CD4-positive, CD25-positive, alpha-beta regulatory T cell (primary cell): ENCODE measurements at regions not wholly inside any gene's neighbourhood (a gene's known extent, or its start where the extent isn't known, plus 50 kb on each side); places are given as distances from the start of the nearest gene placed in this dataset.

Source experiments
- ATAC-seq, 2 donors: fragments of 150-1000 bp; cut with Tn5 transposase; one replicate each; pipeline ENCODE4 v1.10.0; 2021; ENCODE audit warnings: low read depth in 2 of 2, moderate number of reproducible peaks in 2 of 2, moderate library complexity in 1 of 2
- DNase-seq, 3 donors: peaks; one replicate each; pipeline versions ENCODE4 v3.0.0 to v3.0.0-alpha.2; 2012 to 2022; ENCODE audit warnings: mixed read lengths in 1 of 3
- H3K27ac ChIP-seq: one replicate; pipeline ENCODE4 v1.7.0; 2013; ENCODE audit warnings: mild to moderate bottlenecking, low read length; ENCODE audit not compliant: insufficient read depth, poor library complexity, severe bottlenecking
- H3K27me3 ChIP-seq: one replicate; pipeline ENCODE4 v1.7.0; 2013; ENCODE audit warnings: low read length; ENCODE audit not compliant: control insufficient read depth, insufficient read depth
- H3K36me3 ChIP-seq: one replicate; pipeline ENCODE4 v1.7.0; 2013; ENCODE audit warnings: mild to moderate bottlenecking, low read length, moderate library complexity; ENCODE audit not compliant: control insufficient read depth, insufficient read depth
- H3K4me1 ChIP-seq: 2 replicates; pipeline ENCODE4 v1.7.0; 2013; ENCODE audit warnings: mild to moderate bottlenecking, low read length; ENCODE audit not compliant: insufficient read depth, control insufficient read depth, poor library complexity, severe bottlenecking
- H3K4me3 ChIP-seq: one replicate; pipeline ENCODE4 v1.7.0; 2013; ENCODE audit warnings: low read depth, mild to moderate bottlenecking, low read length, moderate library complexity
- H3K9me3 ChIP-seq, 2 experiments: 1 replicate in 1 of 2; 2 replicates in 1 of 2; pipeline ENCODE4 v1.7.0; 2013; ENCODE audit warnings: low read length in 2 of 2, mild to moderate bottlenecking in 1 of 2, moderate library complexity in 1 of 2; ENCODE audit not compliant: control insufficient read depth in 2 of 2
- H3K27ac Mint-ChIP-seq, 3 donors: one replicate each; pipeline ENCODE4 v1.8.0; 2020 to 2022; ENCODE audit warnings: mild to moderate bottlenecking in 3 of 3, mixed read lengths in 3 of 3, moderate library complexity in 2 of 3
- H3K27me3 Mint-ChIP-seq: one replicate; pipeline ENCODE4 v1.8.0; 2022; ENCODE audit warnings: mild to moderate bottlenecking, mixed read lengths
- H3K36me3 Mint-ChIP-seq: one replicate; pipeline ENCODE4 v1.8.0; 2020; ENCODE audit warnings: mixed read lengths
- H3K4me1 Mint-ChIP-seq, 4 donors: one replicate each; pipeline ENCODE4 v1.8.0; 2020 to 2022; ENCODE audit warnings: mixed read lengths in 4 of 4, mild to moderate bottlenecking in 1 of 4
- H3K4me3 Mint-ChIP-seq, 4 donors: one replicate each; pipeline ENCODE4 v1.8.0; 2020 to 2022; ENCODE audit warnings: mild to moderate bottlenecking in 4 of 4, mixed read lengths in 4 of 4, moderate library complexity in 3 of 4
- H3K9me3 Mint-ChIP-seq, 7 donors: one replicate each; pipeline ENCODE4 v1.8.0; 2020 to 2022; ENCODE audit warnings: mixed read lengths in 7 of 7, mild to moderate bottlenecking in 3 of 7, moderate library complexity in 2 of 7

DNA sequence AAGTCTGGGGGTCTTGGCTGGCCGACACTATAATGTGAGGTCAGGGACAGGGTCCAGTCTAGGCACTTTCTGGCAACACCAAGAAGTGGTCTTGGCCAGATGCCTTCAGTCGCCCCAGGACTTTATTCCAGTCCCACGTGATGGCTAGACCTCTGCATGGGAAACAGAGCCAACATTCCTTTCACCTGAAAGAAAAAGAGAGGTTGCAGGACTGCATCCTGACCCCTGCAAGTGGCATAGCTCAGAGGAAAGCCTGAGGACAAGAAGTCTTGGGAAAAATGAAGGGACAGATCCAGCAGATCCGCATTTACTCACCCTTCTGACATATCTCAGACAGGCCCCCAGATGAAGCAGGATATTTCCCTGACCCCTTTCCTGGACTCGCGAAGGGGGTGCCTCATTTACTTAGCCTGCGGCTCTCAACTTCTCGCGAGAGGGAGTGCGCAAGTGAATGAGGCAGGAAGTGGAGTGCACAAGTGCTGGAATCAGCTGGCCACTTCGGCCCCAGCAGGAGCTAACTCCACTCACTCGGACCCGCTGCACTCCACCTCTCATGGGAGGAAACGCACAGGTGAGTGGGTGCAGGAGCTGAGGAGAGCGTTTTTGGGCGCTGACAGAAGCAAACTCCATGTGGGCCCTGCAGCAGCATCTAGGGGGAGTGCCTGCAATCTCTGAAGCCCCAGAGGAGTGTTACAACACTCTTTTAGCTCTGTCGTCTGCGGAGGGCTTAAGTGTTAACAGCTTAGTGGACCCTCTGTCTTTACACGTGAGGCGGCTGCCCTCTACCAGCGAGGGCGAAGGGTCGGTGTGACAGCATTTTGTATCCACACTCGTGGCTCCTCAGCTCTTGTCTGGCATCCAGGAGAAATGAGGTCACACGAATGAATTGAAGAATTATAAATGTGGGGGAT, 916.2 kb upstream of the GHITM start:
- Histone ChIP-seq H3K9me3 (no peaks in the 10 kb centered on the region), H3K4me1 (no peaks in the 10 kb centered on the region), H3K36me3 (no peaks in the 10 kb centered on the region), H3K27me3 (no peaks in the 10 kb centered on the region), H3K4me3 (no peak overlapping the region), H3K27ac (no peak overlapping the region)
- Mint-ChIP-seq H3K4me3 (no peak overlapping the region), H3K9me3 (peaks cover 0 to 11% (median 2%) of the 10 kb centered on the region in 7 donors), H3K27ac (no peak overlapping the region), H3K4me1 (no peaks in the 10 kb centered on the region), H3K36me3 (no peaks in the 10 kb centered on the region), H3K27me3 (no peaks in the 10 kb centered on the region)
- ATAC-seq, result no peak
- no peak for DNase-seq

DNA sequence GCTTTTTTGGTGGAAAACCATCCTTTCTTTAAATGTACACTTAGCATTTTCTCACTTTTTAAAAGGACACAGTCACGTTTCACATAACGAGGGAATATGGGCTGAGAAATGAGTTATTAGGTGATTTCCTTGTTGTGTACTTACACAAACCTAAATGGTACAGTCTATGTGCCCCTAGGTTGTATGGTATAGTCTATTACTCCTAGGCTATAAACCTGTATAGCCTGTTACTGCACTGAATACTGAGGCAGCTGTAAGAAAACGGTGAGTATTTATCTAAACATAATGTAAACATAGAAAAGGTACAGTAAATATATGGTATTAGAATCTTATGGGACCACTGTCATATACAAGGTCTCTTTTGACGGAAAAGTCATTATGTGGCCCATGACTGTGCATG, 913.5 kb upstream of the GHITM start:
- ATAC-seq, result no peak
- Mint-ChIP-seq H3K9me3 (peaks cover 0 to 11% (median 3%) of the 10 kb centered on the region in 7 donors), H3K4me3 (no peak overlapping the region), H3K27ac (no peak overlapping the region), H3K4me1 (no peaks in the 10 kb centered on the region), H3K36me3 (no peaks in the 10 kb centered on the region), H3K27me3 (no peaks in the 10 kb centered on the region)
- no peak overlapping the region for H3K27ac ChIP-seq
- no peaks in the 10 kb centered on the region for H3K36me3 ChIP-seq
- no peak for DNase-seq
- no peaks in the 10 kb centered on the region for H3K9me3 ChIP-seq
- no peak overlapping the region for H3K4me3 ChIP-seq
- no peaks in the 10 kb centered on the region for H3K4me1 ChIP-seq
- no peaks in the 10 kb centered on the region for H3K27me3 ChIP-seq

DNA sequence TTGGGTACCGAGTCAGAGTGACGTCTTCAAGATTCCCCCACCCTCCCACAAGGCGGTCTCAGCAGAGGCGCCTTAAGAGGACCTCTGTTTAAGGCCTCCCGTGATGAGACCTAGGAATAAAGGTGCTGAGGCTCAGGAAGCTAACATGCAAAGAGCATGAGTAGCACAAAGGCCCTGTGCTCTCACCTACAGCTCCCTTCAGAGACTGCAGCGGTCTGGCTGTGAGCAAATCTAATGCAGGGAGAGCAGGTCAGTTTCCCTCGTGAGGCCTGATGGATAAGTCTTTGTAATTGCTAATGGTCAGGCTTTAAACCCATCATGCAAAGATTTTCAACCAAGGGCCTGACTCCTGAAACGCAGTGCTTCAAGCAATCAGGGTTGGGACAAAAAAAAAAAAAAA, 909.3 kb upstream of the GHITM start:
- DNase-seq (no peak), ATAC-seq (no peak)
- Histone ChIP-seq H3K36me3 (no peaks in the 10 kb centered on the region), H3K9me3 (no peaks in the 10 kb centered on the region), H3K4me3 (no peak overlapping the region), H3K4me1 (no peaks in the 10 kb centered on the region), H3K27ac (no peak overlapping the region), H3K27me3 (no peaks in the 10 kb centered on the region)
- Mint-ChIP-seq H3K9me3 (peaks cover 0 to 8% (median 5%) of the 10 kb centered on the region in 7 donors), H3K4me1 (no peaks in the 10 kb centered on the region), H3K27ac (no peak overlapping the region), H3K27me3 (no peaks in the 10 kb centered on the region), H3K36me3 (no peaks in the 10 kb centered on the region), H3K4me3 (no peak overlapping the region)

DNA sequence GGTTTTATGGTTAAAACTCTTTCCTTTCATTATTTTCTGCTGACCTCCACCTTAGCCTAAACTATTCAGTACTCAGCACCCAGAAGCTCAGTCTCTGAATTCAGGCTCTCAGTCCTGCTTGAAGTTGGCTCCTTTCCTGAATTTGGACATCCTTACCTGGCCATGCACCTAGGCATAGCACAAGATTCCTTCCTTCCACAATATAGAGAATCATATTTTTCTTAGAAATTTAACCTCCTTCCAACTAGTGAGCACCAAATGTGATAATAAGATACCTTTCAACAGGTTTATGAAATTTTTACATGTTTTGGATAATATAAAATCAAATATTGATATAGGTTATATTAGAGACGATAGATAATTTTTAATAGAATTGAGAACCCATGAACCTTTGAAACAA, 905.6 kb upstream of the GHITM start:
- no peak for DNase-seq
- H3K36me3 ChIP-seq, result no peaks in the 10 kb centered on the region
- no peak overlapping the region for H3K27ac ChIP-seq
- no peaks in the 10 kb centered on the region for H3K36me3 Mint-ChIP-seq
- no peaks in the 10 kb centered on the region for H3K4me1 ChIP-seq
- no peaks in the 10 kb centered on the region for H3K27me3 ChIP-seq
- peaks cover 0 to 8% (median 3%) of the 10 kb centered on the region in 7 donors for H3K9me3 Mint-ChIP-seq
- no peaks in the 10 kb centered on the region for H3K9me3 ChIP-seq
- no peak overlapping the region for H3K27ac Mint-ChIP-seq
- no peaks in the 10 kb centered on the region for H3K27me3 Mint-ChIP-seq
- H3K4me3 Mint-ChIP-seq, result no peak overlapping the region
- H3K4me3 ChIP-seq, result no peak overlapping the region
- ATAC-seq, result no peak
- peaks cover 0 to 4% (median 0%) of the 10 kb centered on the region in 4 donors for H3K4me1 Mint-ChIP-seq

DNA sequence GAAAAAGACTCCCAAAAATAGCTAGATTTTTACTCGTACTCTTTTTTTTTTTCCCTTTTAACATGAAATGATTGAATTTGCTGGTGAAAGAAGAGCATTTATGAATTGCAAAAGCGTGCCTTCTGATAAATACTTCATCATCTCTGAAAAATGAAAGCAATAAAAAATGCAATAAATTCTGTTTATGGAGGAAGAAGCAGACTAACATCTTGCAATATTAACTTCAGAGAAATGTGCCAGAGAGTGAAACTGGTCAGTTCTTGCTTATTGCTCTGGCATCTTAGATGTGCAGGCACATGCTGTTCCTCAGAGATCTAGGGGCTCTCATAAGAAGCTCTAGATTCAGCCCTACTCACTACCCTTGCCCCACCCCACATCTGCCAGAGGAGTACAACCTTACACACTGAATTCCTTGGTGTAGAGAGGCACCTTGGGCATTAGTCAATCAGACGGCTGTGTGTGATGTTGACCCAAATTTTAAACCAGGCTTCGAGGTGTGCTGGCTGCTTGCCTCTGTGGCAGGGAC, 891.1 kb upstream of the GHITM start:
- H3K27ac Mint-ChIP-seq, result no peak overlapping the region
- Histone ChIP-seq H3K27ac (no peak overlapping the region), H3K4me1 (no peaks in the 10 kb centered on the region), H3K36me3 (no peaks in the 10 kb centered on the region), H3K27me3 (no peaks in the 10 kb centered on the region), H3K4me3 (no peak overlapping the region), H3K9me3 (peaks cover 0 to 11% of the 10 kb centered on the region in 2 experiments)
- H3K27me3 Mint-ChIP-seq, result no peaks in the 10 kb centered on the region
- no peaks in the 10 kb centered on the region for H3K36me3 Mint-ChIP-seq
- no peak overlapping the region for H3K4me3 Mint-ChIP-seq
- DNase-seq (no peak), ATAC-seq (no peak)
- peaks cover 2 to 19% (median 4%) of the 10 kb centered on the region in 7 donors for H3K9me3 Mint-ChIP-seq
- H3K4me1 Mint-ChIP-seq, result peaks cover 0 to 3% (median 0%) of the 10 kb centered on the region in 4 donors

DNA sequence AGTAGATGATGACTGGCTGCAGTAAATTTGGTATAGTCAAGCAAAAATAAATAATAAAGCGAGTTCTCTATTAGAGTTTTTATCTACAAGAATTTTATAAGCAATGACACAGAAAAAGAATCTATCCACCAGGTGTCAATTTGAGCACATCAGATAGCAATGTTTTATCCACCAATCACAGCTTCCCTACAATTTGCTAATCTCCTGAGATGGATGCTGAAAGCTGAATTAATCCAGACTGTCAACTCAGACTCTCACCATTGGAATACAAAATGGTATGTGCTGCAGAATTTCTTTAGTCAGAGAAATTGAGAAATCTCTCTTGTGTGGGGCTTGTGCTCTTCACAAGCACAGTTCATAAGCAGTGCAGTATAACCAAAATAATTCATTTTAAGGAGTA, 888.9 kb upstream of the GHITM start:
- Mint-ChIP-seq H3K27me3 (no peaks in the 10 kb centered on the region), H3K4me3 (no peak overlapping the region), H3K27ac (no peak overlapping the region), H3K4me1 (peaks cover 0 to 4% (median 0%) of the 10 kb centered on the region in 4 donors), H3K9me3 (peaks cover 2 to 26% (median 6%) of the 10 kb centered on the region in 7 donors), H3K36me3 (no peaks in the 10 kb centered on the region)
- H3K27me3 ChIP-seq, result no peaks in the 10 kb centered on the region
- H3K4me3 ChIP-seq, result no peak overlapping the region
- no peaks in the 10 kb centered on the region for H3K36me3 ChIP-seq
- no peak for DNase-seq
- no peak for ATAC-seq
- H3K9me3 ChIP-seq, result peaks cover 7 to 25% of the 10 kb centered on the region in 2 experiments
- H3K27ac ChIP-seq, result no peak overlapping the region
- H3K4me1 ChIP-seq, result no peaks in the 10 kb centered on the region

DNA sequence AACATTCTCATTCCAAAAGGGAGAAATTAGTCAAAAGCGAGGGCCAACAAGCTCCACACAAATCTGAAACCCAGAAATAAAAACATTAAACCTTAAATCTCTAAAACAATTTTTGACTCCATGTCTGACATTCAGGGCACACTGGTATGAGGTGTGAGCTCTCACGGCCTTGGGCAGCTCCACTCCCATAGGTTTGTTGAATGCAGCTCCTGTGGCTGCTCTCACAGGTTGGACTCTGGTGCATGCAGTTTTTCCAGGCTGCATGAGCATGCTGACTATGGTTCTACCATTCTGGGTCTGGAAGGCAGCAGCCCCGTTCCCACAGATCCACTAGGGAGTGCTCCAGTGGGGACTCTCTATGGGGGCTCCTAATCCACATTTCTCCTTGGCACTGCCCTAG, 887.1 kb upstream of the GHITM start:
- H3K4me1 Mint-ChIP-seq, result peaks cover 0 to 4% (median 0%) of the 10 kb centered on the region in 4 donors

More for the DNA sequence above, 887.1 kb upstream of the GHITM start:
- Mint-ChIP-seq H3K4me3 (no peak overlapping the region), H3K27ac (no peak overlapping the region), H3K36me3 (no peaks in the 10 kb centered on the region), H3K27me3 (no peaks in the 10 kb centered on the region), H3K9me3 (peaks cover 2 to 29% (median 6%) of the 10 kb centered on the region in 7 donors)
- H3K9me3 ChIP-seq, result peaks cover 7 to 25% of the 10 kb centered on the region in 2 experiments
- no peak for DNase-seq
- H3K36me3 ChIP-seq, result no peaks in the 10 kb centered on the region
- no peaks in the 10 kb centered on the region for H3K4me1 ChIP-seq
- H3K4me3 ChIP-seq, result no peak overlapping the region
- no peak overlapping the region for H3K27ac ChIP-seq
- no peak for ATAC-seq
- H3K27me3 ChIP-seq, result no peaks in the 10 kb centered on the region
